Loucy (cell line): ENCODE measurements at regions not wholly inside any gene's neighbourhood (a gene's known extent, or its start where the extent isn't known, plus 50 kb on each side); places are given as distances from the start of the nearest gene placed in this dataset.

Experiments
- CTCF ChIP-seq: fragments of 200-600 bp; sonication (generic); conservative IDR thresholded peaks from 2 replicates; pipeline ENCODE4 v1.5.1; 2014; ENCODE audit warnings: mild to moderate bottlenecking, antibody characterized with exemption, low read length
- EZH2phosphoT487 ChIP-seq: fragments of 200-600 bp; IDR thresholded peaks from 2 replicates; pipeline ENCODE4 v1.6.1; 2018; ENCODE audit warnings: antibody characterized with exemption, mild to moderate bottlenecking, moderate library complexity, borderline replicate concordance

GRCh38 chr3:189419683-189420082, 211.5 kb upstream of the TP63 start:
- TF ChIP-seq CTCF (no peak), EZH2phosphoT487 (no peak)
